GM21717 (cell line): ENCODE measurements at regions not wholly inside any gene's neighbourhood (a gene's known extent, or its start where the extent isn't known, plus 50 kb on each side); places are given as distances from the start of the nearest gene placed in this dataset.
A peak's percentile ranks its signal among the peaks of the same experiment; 100 is the strongest.
"Not testable (repeated sequence)": the region's sequence is repeated elsewhere in the genome, so short reads cannot be mapped to it uniquely, and the experiment has no call there.

ENCODE experiments used
- ATAC-seq: cut with Tn5 transposase; IDR thresholded peaks from one replicate; pipeline ENCODE4 v1.9.1; 2021; ENCODE audit warnings: mild to moderate bottlenecking, moderate library complexity; ENCODE audit not compliant: unreplicated experiment

- ATAC-seq: no peak
Measured at GRCh38 chr5:102049517-102049916, 246.6 kb downstream of the SLCO4C1 start.

- ATAC-seq: no peak
Measured at GRCh38 chr5:102048940-102049339, 247.1 kb downstream of the SLCO4C1 start.

GRCh38 chr5:102047073-102047472 lies 249.0 kb downstream of the SLCO4C1 start:
- not testable (repeated sequence) for ATAC-seq

- no peak for ATAC-seq
Measured at GRCh38 chr5:102040326-102040725, 255.8 kb downstream of the SLCO4C1 start.

- ATAC-seq: no peak
Measured at GRCh38 chr5:102036927-102037326, 259.2 kb downstream of the SLCO4C1 start.

GRCh38 chr5:102031711-102032110 lies 264.4 kb downstream of the SLCO4C1 start:
- ATAC-seq: no peak

GRCh38 chr5:102018690-102019089 lies 277.4 kb downstream of the SLCO4C1 start:
- no peak for ATAC-seq

GRCh38 chr5:102018279-102018678 lies 277.8 kb downstream of the SLCO4C1 start:
- no peak for ATAC-seq

GRCh38 chr5:102014371-102014770 lies 281.7 kb downstream of the SLCO4C1 start:
- no peak for ATAC-seq

- ATAC-seq: no peak
Measured at GRCh38 chr5:102010644-102011043, 285.4 kb downstream of the SLCO4C1 start.

- no peak for ATAC-seq
Measured at GRCh38 chr5:101997235-101997634, 298.8 kb downstream of the SLCO4C1 start.

- ATAC-seq: no peak
Measured at GRCh38 chr5:101995585-101995984, 300.5 kb downstream of the SLCO4C1 start.

- no peak for ATAC-seq
Measured at GRCh38 chr5:101991486-101991885, 304.6 kb downstream of the SLCO4C1 start.

- no peak for ATAC-seq
Measured at GRCh38 chr5:101989659-101990058, 306.4 kb downstream of the SLCO4C1 start.

- peak; percentile 94 for ATAC-seq
Measured at GRCh38 chr5:101977729-101978345, 318.2 kb downstream of the SLCO4C1 start.

GRCh38 chr5:101976933-101977332 lies 319.2 kb downstream of the SLCO4C1 start:
- no peak for ATAC-seq

GRCh38 chr5:101969742-101970141 lies 326.3 kb downstream of the SLCO4C1 start:
- ATAC-seq: no peak

- no peak for ATAC-seq
Measured at GRCh38 chr5:101966476-101966875, 329.6 kb downstream of the SLCO4C1 start.

GRCh38 chr5:101955891-101956290 lies 340.2 kb downstream of the SLCO4C1 start:
- no peak for ATAC-seq

- no peak for ATAC-seq
Measured at GRCh38 chr5:101950019-101950418, 346.1 kb downstream of the SLCO4C1 start.

GRCh38 chr5:101948615-101949014 lies 347.5 kb downstream of the SLCO4C1 start:
- ATAC-seq: no peak

- no peak for ATAC-seq
Measured at GRCh38 chr5:101943784-101944183, 352.3 kb downstream of the SLCO4C1 start.

GRCh38 chr5:101942321-101942882 lies 353.7 kb downstream of the SLCO4C1 start:
- ATAC-seq: peak; percentile 82
